ENCODE measurements at regions not wholly inside any gene's neighbourhood (a gene's known extent, or its start where the extent isn't known, plus 50 kb on each side); places are given as distances from the start of the nearest gene placed in this dataset.

- Histone ChIP-seq H3K27me3 (no peaks in the 10 kb centered on the region), H3K27ac (no peak overlapping the region), H3K9me3 (no peaks in the 10 kb centered on the region), H3K4me1 (no peaks in the 10 kb centered on the region), H3K36me3 (no peaks in the 10 kb centered on the region), H3K4me3 (no peak overlapping the region)
- TF ChIP-seq POLR2A (IDR thresholded peaks at IDR 0.05) (no peak), CTCF (IDR thresholded peaks at IDR 0.05) (no peak)
- ATAC-seq, result no peak
- intact Hi-C loops (cut with DNase I), result no loop called here
- no peak for DNase-seq
- WGBS, 4 donors, result 67 to 74% (median 68%) methylated on average over 3 of the region's 3 CpGs
Measured at GRCh38 chr4:133467290-133467947, 318.3 kb downstream of the PCDH10 start.

- DNase-seq (no peak), ATAC-seq (no peak)
- Histone ChIP-seq H3K4me1 (no peaks in the 10 kb centered on the region), H3K9me3 (no peaks in the 10 kb centered on the region), H3K4me3 (no peak overlapping the region), H3K27ac (no peak overlapping the region), H3K27me3 (no peaks in the 10 kb centered on the region), H3K36me3 (no peaks in the 10 kb centered on the region)
- 81 to 85% (median 83%) methylated on average over 4 of the region's 4 CpGs for WGBS, 4 donors
- TF ChIP-seq POLR2A (IDR thresholded peaks at IDR 0.05) (no peak), CTCF (IDR thresholded peaks at IDR 0.05) (no peak)
- intact Hi-C loops (cut with DNase I), result no loop called here
Measured at GRCh38 chr4:133465022-133465421, 315.9 kb downstream of the PCDH10 start.

GRCh38 chr4:133464311-133464710 lies 315.2 kb downstream of the PCDH10 start:
- Histone ChIP-seq H3K9me3 (no peaks in the 10 kb centered on the region), H3K4me1 (no peaks in the 10 kb centered on the region), H3K4me3 (no peak overlapping the region), H3K27me3 (no peaks in the 10 kb centered on the region), H3K36me3 (no peaks in the 10 kb centered on the region), H3K27ac (no peak overlapping the region)
- DNase-seq (no peak), ATAC-seq (no peak)
- TF ChIP-seq POLR2A (IDR thresholded peaks at IDR 0.05) (no peak), CTCF (IDR thresholded peaks at IDR 0.05) (no peak)
- intact Hi-C loops (cut with DNase I), result no loop called here
- 76 to 92% (median 88%) methylated on average over 4 of the region's 4 CpGs for WGBS, 4 donors

GRCh38 chr4:133452678-133453077 lies 303.6 kb downstream of the PCDH10 start:
- Histone ChIP-seq H3K4me1 (no peaks in the 10 kb centered on the region), H3K9me3 (no peaks in the 10 kb centered on the region), H3K36me3 (no peaks in the 10 kb centered on the region), H3K4me3 (no peak overlapping the region), H3K27me3 (no peaks in the 10 kb centered on the region), H3K27ac (no peak overlapping the region)
- ATAC-seq (no peak), DNase-seq (no peak)
- intact Hi-C loops (cut with DNase I), result no loop called here
- 75 to 85% (median 78%) methylated on average over 2 of the region's 2 CpGs for WGBS, 4 donors
- TF ChIP-seq CTCF (IDR thresholded peaks at IDR 0.05) (no peak), POLR2A (IDR thresholded peaks at IDR 0.05) (no peak)
